ENCODE measurements at regions not wholly inside any gene's neighbourhood (a gene's known extent, or its start where the extent isn't known, plus 50 kb on each side); places are given as distances from the start of the nearest gene placed in this dataset.

GRCh38 chr5:74431290-74431669 is 209.2 kb downstream of the ENC1 start:
- no peak overlapping the region for H3K27ac ChIP-seq (ENCODE audit: low read length)
- no peaks in the 10 kb centered on the region for H3K36me3 ChIP-seq (ENCODE audit: insufficient read depth, low read depth, low read length)
- H3K27me3 ChIP-seq (ENCODE audit: insufficient read depth, low read length): no peaks in the 10 kb centered on the region
- no peaks in the 10 kb centered on the region for H3K9me3 ChIP-seq (ENCODE audit: insufficient read depth, low read depth, low read length)
- H3K9ac ChIP-seq (ENCODE audit: low read depth, low read length): no peak overlapping the region
- H3K4me3 ChIP-seq (ENCODE audit: low read length): no peak overlapping the region
- peaks cover 23% of the 10 kb centered on the region; the same call in 1 of the 2 replicates for H3K4me1 ChIP-seq (ENCODE audit: insufficient read depth, low read length)

GRCh38 chr5:74430631-74431289 is 209.8 kb downstream of the ENC1 start:
- H3K36me3 ChIP-seq (ENCODE audit: insufficient read depth, low read depth, low read length): no peaks in the 10 kb centered on the region
- H3K27ac ChIP-seq (ENCODE audit: low read length): no peak overlapping the region
- no peaks in the 10 kb centered on the region for H3K27me3 ChIP-seq (ENCODE audit: insufficient read depth, low read length)
- H3K9ac ChIP-seq (ENCODE audit: low read depth, low read length): no peak overlapping the region
- no peak overlapping the region for H3K4me3 ChIP-seq (ENCODE audit: low read length)
- no peaks in the 10 kb centered on the region for H3K9me3 ChIP-seq (ENCODE audit: insufficient read depth, low read depth, low read length)
- peaks cover 23% of the 10 kb centered on the region; the same call in 1 of the 2 replicates for H3K4me1 ChIP-seq (ENCODE audit: insufficient read depth, low read length)

DNA sequence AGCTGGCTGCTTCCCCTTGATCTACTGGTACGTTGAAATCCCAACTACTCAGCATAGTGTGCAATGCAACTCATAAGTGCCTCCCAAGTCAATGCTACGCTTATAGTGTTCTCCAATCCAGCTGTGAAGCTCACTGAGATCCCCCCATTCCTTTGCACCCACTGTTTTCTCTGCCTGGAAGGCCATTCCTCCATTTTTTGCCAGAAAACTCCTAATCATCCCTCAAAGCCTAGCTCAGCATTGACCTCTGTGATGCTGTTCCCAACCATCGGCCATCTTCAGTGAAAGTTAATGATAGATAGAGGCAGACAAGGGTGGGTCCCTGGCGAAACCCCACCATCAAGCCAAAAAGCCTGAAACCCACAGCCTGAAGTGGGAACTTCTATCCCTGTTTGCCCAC is 211.0 kb downstream of the ENC1 start:
- Histone ChIP-seq H3K9me3 (ENCODE audit: insufficient read depth, low read depth, low read length) (no peaks in the 10 kb centered on the region), H3K36me3 (ENCODE audit: insufficient read depth, low read depth, low read length) (no peaks in the 10 kb centered on the region)

DNA sequence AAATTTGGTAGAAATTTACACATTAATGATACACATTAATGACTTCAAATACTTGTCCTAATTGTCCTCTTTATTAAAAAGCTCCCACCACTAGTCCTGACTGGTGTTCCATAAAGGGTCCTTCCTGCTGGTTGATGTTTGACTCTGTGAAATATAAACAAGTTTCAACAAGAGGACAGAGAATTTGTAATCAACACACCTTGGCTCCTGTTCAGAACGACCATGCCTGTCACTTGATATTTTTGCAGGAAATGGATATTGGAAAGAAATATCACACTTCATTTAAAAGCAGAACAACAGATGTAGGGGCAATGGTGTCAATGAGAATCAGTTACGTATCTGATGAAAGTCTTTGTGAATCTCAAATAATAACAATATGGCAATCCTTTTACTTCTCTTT is 211.7 kb downstream of the ENC1 start:
- H3K4me3 ChIP-seq (ENCODE audit: low read length): no peak overlapping the region
- H3K4me1 ChIP-seq (ENCODE audit: insufficient read depth, low read length): peaks cover 11% of the 10 kb centered on the region; the same call in 1 of the 2 replicates
- no peak overlapping the region for H3K9ac ChIP-seq (ENCODE audit: low read depth, low read length)
- no peaks in the 10 kb centered on the region for H3K27me3 ChIP-seq (ENCODE audit: insufficient read depth, low read length)
- H3K9me3 ChIP-seq (ENCODE audit: insufficient read depth, low read depth, low read length): no peaks in the 10 kb centered on the region
- no peaks in the 10 kb centered on the region for H3K36me3 ChIP-seq (ENCODE audit: insufficient read depth, low read depth, low read length)
- H3K27ac ChIP-seq (ENCODE audit: low read length): no peak overlapping the region

More for the DNA sequence above, 211.0 kb downstream of the ENC1 start:
- Histone ChIP-seq H3K9ac (ENCODE audit: low read depth, low read length) (no peak overlapping the region), H3K4me1 (ENCODE audit: insufficient read depth, low read length) (peaks cover 17% of the 10 kb centered on the region; the same call in 1 of the 2 replicates), H3K27ac (ENCODE audit: low read length) (no peak overlapping the region), H3K27me3 (ENCODE audit: insufficient read depth, low read length) (no peaks in the 10 kb centered on the region), H3K4me3 (ENCODE audit: low read length) (no peak overlapping the region)

DNA sequence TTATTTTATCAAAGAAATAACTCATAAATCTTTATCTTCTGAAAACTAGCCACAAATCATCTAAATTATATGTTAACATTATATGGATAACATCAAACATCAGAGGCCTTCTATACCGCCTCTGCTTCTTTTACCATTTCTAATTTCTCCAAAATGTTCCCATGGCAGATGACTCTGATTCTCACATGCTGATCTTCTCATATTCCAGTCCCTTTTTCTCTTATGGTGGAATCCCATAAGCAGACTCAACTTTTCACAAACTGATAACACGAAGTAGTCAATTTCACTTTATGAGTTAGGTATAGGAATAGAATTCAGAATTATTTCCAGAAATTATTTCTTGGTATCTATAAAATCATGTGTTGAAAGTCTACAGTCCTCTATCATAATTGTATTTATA is 212.3 kb downstream of the ENC1 start:
- Histone ChIP-seq H3K27ac (ENCODE audit: low read length) (no peak overlapping the region), H3K36me3 (ENCODE audit: insufficient read depth, low read depth, low read length) (no peaks in the 10 kb centered on the region), H3K4me3 (ENCODE audit: low read length) (no peak overlapping the region), H3K9me3 (ENCODE audit: insufficient read depth, low read depth, low read length) (no peaks in the 10 kb centered on the region), H3K27me3 (ENCODE audit: insufficient read depth, low read length) (no peaks in the 10 kb centered on the region), H3K4me1 (ENCODE audit: insufficient read depth, low read length) (peaks cover 6% of the 10 kb centered on the region; the same call in 1 of the 2 replicates), H3K9ac (ENCODE audit: low read depth, low read length) (no peak overlapping the region)

DNA sequence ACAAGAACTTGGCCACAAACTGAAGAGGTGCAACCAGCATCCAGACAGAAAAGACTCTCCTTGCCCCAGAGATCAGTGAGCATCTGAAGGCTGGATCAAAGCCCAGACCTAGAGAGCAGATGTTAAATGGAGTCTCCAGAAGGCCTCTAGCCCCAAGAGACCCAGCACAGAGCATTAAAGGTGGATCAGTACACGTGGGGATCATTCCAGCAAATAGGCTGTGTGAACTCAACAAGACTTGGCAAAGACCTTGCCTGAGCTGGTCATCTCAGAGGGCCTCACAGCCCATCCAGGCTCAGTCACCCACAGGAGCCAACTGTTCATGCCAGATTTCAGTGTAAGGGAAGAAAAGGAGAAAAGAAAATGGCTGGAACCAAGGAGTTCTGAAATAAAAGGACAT is 214.0 kb downstream of the ENC1 start:
- H3K27me3 ChIP-seq (ENCODE audit: insufficient read depth, low read length): no peaks in the 10 kb centered on the region
- H3K27ac ChIP-seq (ENCODE audit: low read length): no peak overlapping the region
- no peaks in the 10 kb centered on the region for H3K4me1 ChIP-seq (ENCODE audit: insufficient read depth, low read length)
- H3K9ac ChIP-seq (ENCODE audit: low read depth, low read length): no peak overlapping the region
- no peak overlapping the region for H3K4me3 ChIP-seq (ENCODE audit: low read length)
- H3K36me3 ChIP-seq (ENCODE audit: insufficient read depth, low read depth, low read length): no peaks in the 10 kb centered on the region
- no peaks in the 10 kb centered on the region for H3K9me3 ChIP-seq (ENCODE audit: insufficient read depth, low read depth, low read length)

DNA sequence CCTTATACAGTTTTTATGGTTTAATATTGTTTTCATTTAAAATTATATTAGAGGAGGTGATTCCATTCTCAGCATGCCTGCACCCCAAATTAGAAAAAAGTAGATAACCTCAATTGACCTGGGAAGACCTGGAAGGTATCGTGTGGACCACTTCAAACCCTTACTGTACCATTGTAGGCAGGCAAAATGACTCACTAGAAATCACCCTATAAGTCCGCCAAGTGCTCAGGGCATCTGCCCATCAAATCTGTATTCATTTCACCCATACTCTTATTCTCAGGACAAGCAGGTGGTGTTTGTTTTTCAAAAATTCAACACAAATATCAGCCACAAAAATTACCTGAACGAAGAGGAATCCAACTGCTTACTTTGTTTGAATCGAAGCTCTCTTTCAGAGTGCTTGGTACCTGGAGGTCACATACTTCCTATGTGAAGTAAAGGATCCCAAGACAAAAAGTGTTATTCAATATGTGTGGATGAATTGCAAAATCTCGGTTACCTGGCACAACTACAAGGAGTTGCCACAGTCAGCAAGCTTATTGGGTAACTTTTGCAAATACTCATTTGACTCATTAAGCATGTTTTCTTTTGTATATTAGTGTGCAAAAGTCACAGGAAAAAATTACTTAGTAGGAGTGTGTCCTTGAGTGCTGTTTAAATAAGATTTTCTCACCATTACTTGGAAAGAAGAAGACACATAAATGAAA is 216.2 kb downstream of the ENC1 start:
- no peak overlapping the region for H3K4me3 ChIP-seq (ENCODE audit: low read length)
- no peaks in the 10 kb centered on the region for H3K36me3 ChIP-seq (ENCODE audit: insufficient read depth, low read depth, low read length)
- H3K27me3 ChIP-seq (ENCODE audit: insufficient read depth, low read length): no peaks in the 10 kb centered on the region
- no peak overlapping the region for H3K27ac ChIP-seq (ENCODE audit: low read length)
- H3K9ac ChIP-seq (ENCODE audit: low read depth, low read length): no peak overlapping the region
- H3K9me3 ChIP-seq (ENCODE audit: insufficient read depth, low read depth, low read length): no peaks in the 10 kb centered on the region
- H3K4me1 ChIP-seq (ENCODE audit: insufficient read depth, low read length): no peaks in the 10 kb centered on the region

DNA sequence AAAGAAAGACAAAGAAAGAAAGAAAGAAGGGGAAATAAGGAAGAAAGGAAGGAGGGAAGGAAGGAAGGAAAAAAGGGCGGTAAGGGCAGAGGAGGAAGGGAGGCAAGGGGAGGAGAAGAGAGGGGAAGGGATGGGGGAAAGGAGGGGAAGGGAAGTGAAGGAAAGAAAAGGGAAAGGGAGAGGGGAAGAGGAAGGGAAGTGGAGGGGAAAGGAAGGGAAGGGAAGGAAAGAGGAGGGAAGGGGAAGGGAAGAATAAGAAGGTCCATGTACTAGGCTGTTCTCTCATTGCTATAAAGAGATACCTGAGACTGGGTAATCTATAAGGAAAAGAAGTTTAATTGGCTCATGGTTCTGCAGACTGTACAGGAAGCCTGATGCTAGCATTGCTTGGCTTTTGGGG is 217.1 kb downstream of the ENC1 start:
- no peaks in the 10 kb centered on the region for H3K36me3 ChIP-seq (ENCODE audit: insufficient read depth, low read depth, low read length)
- no peak overlapping the region for H3K27ac ChIP-seq (ENCODE audit: low read length)
- no peak overlapping the region for H3K9ac ChIP-seq (ENCODE audit: low read depth, low read length)
- H3K4me3 ChIP-seq (ENCODE audit: low read length): no peak overlapping the region
- no peaks in the 10 kb centered on the region for H3K9me3 ChIP-seq (ENCODE audit: insufficient read depth, low read depth, low read length)
- no peaks in the 10 kb centered on the region for H3K27me3 ChIP-seq (ENCODE audit: insufficient read depth, low read length)
- no peaks in the 10 kb centered on the region for H3K4me1 ChIP-seq (ENCODE audit: insufficient read depth, low read length)

GRCh38 chr5:74422671-74423070 is 217.9 kb downstream of the ENC1 start:
- H3K4me3 ChIP-seq (ENCODE audit: low read length): no peak overlapping the region
- no peaks in the 10 kb centered on the region for H3K9me3 ChIP-seq (ENCODE audit: insufficient read depth, low read depth, low read length)
- no peaks in the 10 kb centered on the region for H3K27me3 ChIP-seq (ENCODE audit: insufficient read depth, low read length)
- H3K27ac ChIP-seq (ENCODE audit: low read length): no peak overlapping the region
- no peaks in the 10 kb centered on the region for H3K36me3 ChIP-seq (ENCODE audit: insufficient read depth, low read depth, low read length)
- H3K4me1 ChIP-seq (ENCODE audit: insufficient read depth, low read length): no peaks in the 10 kb centered on the region
- H3K9ac ChIP-seq (ENCODE audit: low read depth, low read length): no peak overlapping the region

DNA sequence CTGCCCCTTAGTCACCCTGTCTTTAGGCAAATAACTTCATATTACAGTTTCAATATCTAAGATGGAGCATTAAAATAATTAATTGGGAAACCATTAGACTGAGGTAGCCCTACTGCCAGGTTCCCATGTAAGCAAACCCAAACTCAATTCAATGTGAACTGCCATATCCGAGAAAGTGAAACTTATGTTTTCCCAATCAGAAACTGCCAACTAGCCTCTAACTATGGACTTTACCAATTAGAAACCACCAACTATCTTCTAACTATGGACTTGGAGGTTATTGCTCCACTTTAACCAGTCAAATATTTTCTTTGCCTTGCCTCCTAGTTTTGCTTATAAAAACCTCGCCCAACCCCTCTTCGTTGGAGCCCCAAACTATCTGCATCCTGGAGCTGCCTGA is 218.5 kb downstream of the ENC1 start:
- no peaks in the 10 kb centered on the region for H3K36me3 ChIP-seq (ENCODE audit: insufficient read depth, low read depth, low read length)
- no peaks in the 10 kb centered on the region for H3K27me3 ChIP-seq (ENCODE audit: insufficient read depth, low read length)
- H3K27ac ChIP-seq (ENCODE audit: low read length): no peak overlapping the region
- H3K4me1 ChIP-seq (ENCODE audit: insufficient read depth, low read length): no peaks in the 10 kb centered on the region
- no peaks in the 10 kb centered on the region for H3K9me3 ChIP-seq (ENCODE audit: insufficient read depth, low read depth, low read length)
- H3K9ac ChIP-seq (ENCODE audit: low read depth, low read length): no peak overlapping the region
- H3K4me3 ChIP-seq (ENCODE audit: low read length): no peak overlapping the region

DNA sequence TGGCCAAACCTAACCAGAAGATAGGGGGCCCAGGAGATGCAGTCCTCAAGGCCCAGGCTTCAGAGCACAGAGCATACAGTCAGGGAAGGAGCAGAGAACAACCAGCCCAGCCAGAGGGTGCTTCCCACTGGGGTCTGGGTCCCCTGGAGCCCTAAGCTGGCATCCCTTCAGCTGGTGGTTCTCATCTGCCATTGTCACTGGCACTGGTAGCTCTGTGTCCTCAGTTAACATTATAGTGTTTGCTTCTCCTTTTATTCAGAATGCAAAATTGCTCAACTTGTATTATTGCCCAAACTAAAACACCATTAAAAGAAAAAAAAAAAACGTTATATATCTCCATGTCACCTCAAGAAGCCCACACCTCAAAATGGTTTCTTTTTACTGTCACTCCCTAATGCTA is 219.2 kb downstream of the ENC1 start:
- Histone ChIP-seq H3K4me3 (ENCODE audit: low read length) (no peak overlapping the region), H3K27me3 (ENCODE audit: insufficient read depth, low read length) (no peaks in the 10 kb centered on the region)

DNA sequence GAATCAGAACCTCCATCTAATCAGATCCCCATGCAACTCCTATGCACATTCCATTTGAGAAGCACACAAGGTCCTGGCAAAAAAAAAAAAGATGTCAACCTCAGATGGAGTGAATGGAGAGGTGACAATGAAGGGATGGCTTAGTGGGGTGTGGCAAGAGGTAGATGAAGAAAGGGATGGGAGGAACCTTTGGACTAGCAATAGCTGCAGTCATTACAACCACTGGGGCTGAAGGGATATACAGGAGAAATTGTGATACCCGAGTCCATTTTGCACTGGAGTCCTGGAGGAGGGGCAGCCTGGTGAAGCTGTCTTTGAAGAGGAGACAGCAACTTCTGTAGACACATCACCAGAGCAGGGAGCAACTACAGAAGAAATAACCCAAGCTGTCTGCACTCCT is 219.6 kb downstream of the ENC1 start:
- Histone ChIP-seq H3K9me3 (ENCODE audit: insufficient read depth, low read depth, low read length) (no peaks in the 10 kb centered on the region), H3K4me1 (ENCODE audit: insufficient read depth, low read length) (no peaks in the 10 kb centered on the region), H3K4me3 (ENCODE audit: low read length) (no peak overlapping the region), H3K36me3 (ENCODE audit: insufficient read depth, low read depth, low read length) (no peaks in the 10 kb centered on the region), H3K27ac (ENCODE audit: low read length) (no peak overlapping the region), H3K9ac (ENCODE audit: low read depth, low read length) (no peak overlapping the region), H3K27me3 (ENCODE audit: insufficient read depth, low read length) (no peaks in the 10 kb centered on the region)

More for the DNA sequence above, 219.2 kb downstream of the ENC1 start:
- no peak overlapping the region for H3K9ac ChIP-seq (ENCODE audit: low read depth, low read length)
- no peaks in the 10 kb centered on the region for H3K9me3 ChIP-seq (ENCODE audit: insufficient read depth, low read depth, low read length)
- H3K36me3 ChIP-seq (ENCODE audit: insufficient read depth, low read depth, low read length): no peaks in the 10 kb centered on the region
- no peaks in the 10 kb centered on the region for H3K4me1 ChIP-seq (ENCODE audit: insufficient read depth, low read length)
- no peak overlapping the region for H3K27ac ChIP-seq (ENCODE audit: low read length)
